ENCODE measurements at regions not wholly inside any gene's neighbourhood (a gene's known extent, or its start where the extent isn't known, plus 50 kb on each side); places are given as distances from the start of the nearest gene placed in this dataset.

DNA sequence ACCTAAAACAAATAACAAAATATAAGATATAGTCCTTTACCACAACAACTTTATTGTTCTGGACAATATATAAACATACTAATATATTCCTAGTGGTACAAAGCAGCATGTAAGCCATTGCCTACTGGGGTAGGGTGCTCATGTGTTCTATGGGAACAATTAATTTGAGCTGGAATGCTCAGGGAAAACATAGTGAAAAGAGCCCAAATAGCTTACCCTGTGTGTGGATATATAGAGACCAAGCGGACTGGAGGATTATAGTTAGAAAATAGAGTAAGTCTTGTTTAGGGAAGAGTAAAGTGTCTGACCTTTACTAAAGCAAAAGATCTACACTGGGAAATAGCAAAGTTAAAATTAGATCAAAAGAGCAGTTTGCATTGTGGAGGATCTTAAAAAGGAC lies 64.8 kb downstream of the MAD2L1 start:
- H3K27ac ChIP-seq (ENCODE audit: insufficient read depth, low read depth, low read length): no peak overlapping the region
- H4K20me1 ChIP-seq (replicated peaks; ENCODE audit: control insufficient read depth, extremely low read depth, insufficient read depth, low read length): no peaks in the 10 kb centered on the region
- H3K27me3 ChIP-seq (ENCODE audit: control insufficient read depth in 2 of 2, insufficient read depth in 2 of 2, low read length in 2 of 2): no peaks in the 10 kb centered on the region
- no peaks in the 10 kb centered on the region for H3K9me1 ChIP-seq (replicated peaks; ENCODE audit: control insufficient read depth, extremely low read depth, insufficient read depth, low read length)
- H3K4me2 ChIP-seq (ENCODE audit: insufficient read depth, low read length): no peak overlapping the region
- no TSS peak for BruUV-seq (replicated peaks)
- ChIA-PET CTCF (no interaction called here), POLR2A (no interaction called here)
- FAIRE-seq (no peak), DNase-seq (ENCODE audit: low read depth, low spot score) (no peak)
- intact Hi-C loops (cut with micrococcal nuclease) (no loop called here), dilution Hi-C loops (cut with MboI; ENCODE audit: extremely low pct_ligation_motif_present, low sequenced_read_pairs) (no loop called here)
- H3K9me3 ChIP-seq (replicated peaks; ENCODE audit: control insufficient read depth, insufficient read depth, low read length): no peaks in the 10 kb centered on the region
- no peak overlapping the region for H2AFZ ChIP-seq (ENCODE audit: low read depth, low read length)
- no peak overlapping the region for H3K9ac ChIP-seq (replicated peaks; ENCODE audit: extremely low read depth, insufficient read depth, low read length)
- no peaks in the 10 kb centered on the region for H3K36me3 ChIP-seq (ENCODE audit: control insufficient read depth in 2 of 2, extremely low read depth in 1 of 2, insufficient read depth in 2 of 2, low read length in 2 of 2)
- no peak overlapping the region for H3K4me3 ChIP-seq (replicated peaks in 1 of 3; ENCODE audit: insufficient read depth in 1 of 3, low read depth in 1 of 3, low read length in 3 of 3)
- TF ChIP-seq POLR2A (IDR thresholded peaks at IDR 0.05; ENCODE audit: low read depth, low read length): no peak
- no peak for TF ChIP-seq MYC (IDR thresholded peaks at IDR 0.05; ENCODE audit: low read depth, low read length)
- TF ChIP-seq POLR2AphosphoS5 (IDR thresholded peaks at IDR 0.05; ENCODE audit: insufficient read depth, low read depth, low read length): no peak
- no peak for TF ChIP-seq FOS (IDR thresholded peaks at IDR 0.05; ENCODE audit: borderline replicate concordance, insufficient read depth, low read length)
- no peak for TF ChIP-seq JUN (IDR thresholded peaks at IDR 0.05; ENCODE audit: borderline replicate concordance, insufficient read depth, insufficient read length, low read depth)
- no peak for TF ChIP-seq EZH2 (IDR thresholded peaks at IDR 0.05; ENCODE audit: borderline replicate concordance, low read depth, low read length, severe bottlenecking)
- TF ChIP-seq MAX (IDR thresholded peaks at IDR 0.05; ENCODE audit: insufficient read depth, insufficient read length): no peak
- TF ChIP-seq GATA2 (IDR thresholded peaks at IDR 0.05; ENCODE audit: insufficient read depth, insufficient read length, low read depth, low read length): no peak
- TF ChIP-seq, protein P1, sequence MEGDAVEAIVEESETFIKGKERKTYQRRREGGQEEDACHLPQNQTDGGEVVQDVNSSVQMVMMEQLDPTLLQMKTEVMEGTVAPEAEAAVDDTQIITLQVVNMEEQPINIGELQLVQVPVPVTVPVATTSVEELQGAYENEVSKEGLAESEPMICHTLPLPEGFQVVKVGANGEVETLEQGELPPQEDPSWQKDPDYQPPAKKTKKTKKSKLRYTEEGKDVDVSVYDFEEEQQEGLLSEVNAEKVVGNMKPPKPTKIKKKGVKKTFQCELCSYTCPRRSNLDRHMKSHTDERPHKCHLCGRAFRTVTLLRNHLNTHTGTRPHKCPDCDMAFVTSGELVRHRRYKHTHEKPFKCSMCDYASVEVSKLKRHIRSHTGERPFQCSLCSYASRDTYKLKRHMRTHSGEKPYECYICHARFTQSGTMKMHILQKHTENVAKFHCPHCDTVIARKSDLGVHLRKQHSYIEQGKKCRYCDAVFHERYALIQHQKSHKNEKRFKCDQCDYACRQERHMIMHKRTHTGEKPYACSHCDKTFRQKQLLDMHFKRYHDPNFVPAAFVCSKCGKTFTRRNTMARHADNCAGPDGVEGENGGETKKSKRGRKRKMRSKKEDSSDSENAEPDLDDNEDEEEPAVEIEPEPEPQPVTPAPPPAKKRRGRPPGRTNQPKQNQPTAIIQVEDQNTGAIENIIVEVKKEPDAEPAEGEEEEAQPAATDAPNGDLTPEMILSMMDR (IDR thresholded peaks at IDR 0.05; ENCODE audit: extremely low read depth in 1 of 2, insufficient read depth in 1 of 2, low read depth in 1 of 2, low read length in 2 of 2): no peak
- H3K4me1 ChIP-seq (ENCODE audit: control insufficient read depth, extremely low read depth, insufficient read depth, low read length): no peaks in the 10 kb centered on the region
- H3K79me2 ChIP-seq (ENCODE audit: control insufficient read depth, insufficient read depth, low read length): no peaks in the 10 kb centered on the region
